Gastroesophageal sphincter (tissue), 4 donors: ENCODE measurements at regions not wholly inside any gene's neighbourhood (a gene's known extent, or its start where the extent isn't known, plus 50 kb on each side); places are given as distances from the start of the nearest gene placed in this dataset.

Experiments used
- ATAC-seq: fragments of 150-250 bp; one replicate; pipeline ENCODE4 v1.9.1; 2016; ENCODE audit warnings: mild to moderate bottlenecking, moderate library complexity
- H3K27ac ChIP-seq, 4 donors: fragments of 200-600 bp; sonication (generic) in 3 of 4; 1 replicate in 3 of 4; 2 replicates in 1 of 4; pipeline ENCODE4 v1.5.1; 2016 to 2019
- H3K27me3 ChIP-seq: fragments of 200-600 bp; sonication (generic); one replicate; pipeline ENCODE4 v1.5.1; 2019
- H3K36me3 ChIP-seq, 2 donors: fragments of 200-600 bp; sonication (generic); one replicate each; pipeline ENCODE4 v1.5.1; 2019; ENCODE audit warnings: control low read depth in 1 of 2
- H3K4me1 ChIP-seq, 3 donors: fragments of 200-600 bp; sonication (generic); 1 replicate in 2 of 3; 2 replicates in 1 of 3; pipeline ENCODE4 v1.5.1; 2016 to 2019; ENCODE audit warnings: control low read depth in 2 of 3
- H3K4me3 ChIP-seq, 2 donors: fragments of 200-600 bp; sonication (generic); one replicate each; pipeline ENCODE4 v1.5.1; 2019; ENCODE audit warnings: mild to moderate bottlenecking in 1 of 2, moderate library complexity in 1 of 2
- H3K9me3 ChIP-seq, 3 donors: fragments of 200-600 bp; sonication (generic); one replicate each; pipeline ENCODE4 v1.5.1; 2017 to 2019; ENCODE audit warnings: control low read depth in 2 of 3
- EP300 ChIP-seq: sonication (generic); formaldehyde crosslinking; IDR thresholded peaks from one replicate; pipeline ENCODE4 v1.6.1; 2017; ENCODE audit warnings: antibody characterized with exemption, mild to moderate bottlenecking
- POLR2A ChIP-seq, 2 donors: fragments of 450-650 bp; IDR thresholded peaks; one replicate each; pipeline ENCODE4 v1.6.1; 2017; ENCODE audit warnings: antibody characterized with exemption in 2 of 2, mild to moderate bottlenecking in 2 of 2, moderate library complexity in 1 of 2
- POLR2AphosphoS5 ChIP-seq: sonication (generic); formaldehyde crosslinking; IDR thresholded peaks from one replicate; pipeline ENCODE4 v1.6.1; 2017; ENCODE audit warnings: antibody characterized with exemption
- WGBS, 2 donors: methylation state at CpG; one replicate each; pipeline ENCODE4 v1.1.5; 2018; ENCODE audit warnings: low coverage in 1 of 2; 5-methylcytosine and 5-hydroxymethylcytosine counted together
- TF ChIP-seq, protein P1 (sequence below), 4 experiments: fragments of 200-600 bp in 2 of 4; fragments of 450-650 bp in 2 of 4; sonication (generic) in 1 of 4; IDR thresholded peaks; one replicate each; pipeline ENCODE4 v1.5.1; 2017 to 2019; ENCODE audit warnings: antibody characterized with exemption in 4 of 4, mild to moderate bottlenecking in 2 of 4, moderate library complexity in 2 of 4

DNA sequence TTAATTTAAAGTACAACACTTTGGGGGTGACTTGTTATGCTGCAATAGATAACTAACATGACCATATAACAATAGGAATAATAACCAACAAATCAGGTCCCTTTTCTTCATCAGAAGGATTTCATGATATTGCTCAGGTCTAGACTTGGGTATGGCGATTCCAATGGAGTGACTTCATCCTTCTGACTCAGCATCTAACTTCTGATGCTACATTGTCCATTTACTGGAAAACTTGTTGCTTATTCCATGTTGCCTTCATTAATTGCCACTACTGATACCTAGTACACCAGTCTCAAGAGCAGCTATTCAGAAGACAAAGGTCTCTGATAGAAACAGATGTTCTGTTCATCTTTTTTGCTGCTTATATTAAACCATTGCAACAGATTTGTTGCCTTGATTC lies 324.3 kb downstream of the TGFB2 start:
- Histone ChIP-seq H3K4me1 (peaks cover 0 to 18% (median 3%) of the 10 kb centered on the region in 3 donors), H3K36me3 (no peaks in the 10 kb centered on the region), H3K27me3 (no peaks in the 10 kb centered on the region), H3K4me3 (no peak overlapping the region), H3K27ac (no peak overlapping the region), H3K9me3 (no peaks in the 10 kb centered on the region)
- TF ChIP-seq POLR2AphosphoS5 = no peak
- no peak for TF ChIP-seq POLR2A (IDR thresholded peaks at IDR 0.05)
- TF ChIP-seq, protein P1, sequence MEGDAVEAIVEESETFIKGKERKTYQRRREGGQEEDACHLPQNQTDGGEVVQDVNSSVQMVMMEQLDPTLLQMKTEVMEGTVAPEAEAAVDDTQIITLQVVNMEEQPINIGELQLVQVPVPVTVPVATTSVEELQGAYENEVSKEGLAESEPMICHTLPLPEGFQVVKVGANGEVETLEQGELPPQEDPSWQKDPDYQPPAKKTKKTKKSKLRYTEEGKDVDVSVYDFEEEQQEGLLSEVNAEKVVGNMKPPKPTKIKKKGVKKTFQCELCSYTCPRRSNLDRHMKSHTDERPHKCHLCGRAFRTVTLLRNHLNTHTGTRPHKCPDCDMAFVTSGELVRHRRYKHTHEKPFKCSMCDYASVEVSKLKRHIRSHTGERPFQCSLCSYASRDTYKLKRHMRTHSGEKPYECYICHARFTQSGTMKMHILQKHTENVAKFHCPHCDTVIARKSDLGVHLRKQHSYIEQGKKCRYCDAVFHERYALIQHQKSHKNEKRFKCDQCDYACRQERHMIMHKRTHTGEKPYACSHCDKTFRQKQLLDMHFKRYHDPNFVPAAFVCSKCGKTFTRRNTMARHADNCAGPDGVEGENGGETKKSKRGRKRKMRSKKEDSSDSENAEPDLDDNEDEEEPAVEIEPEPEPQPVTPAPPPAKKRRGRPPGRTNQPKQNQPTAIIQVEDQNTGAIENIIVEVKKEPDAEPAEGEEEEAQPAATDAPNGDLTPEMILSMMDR (IDR thresholded peaks at IDR 0.05) = no peak
- no peak for TF ChIP-seq EP300
- ATAC-seq = no peak
- WGBS, 2 donors = 88 to 100% methylated on average over 1 of the region's 1 CpG

DNA sequence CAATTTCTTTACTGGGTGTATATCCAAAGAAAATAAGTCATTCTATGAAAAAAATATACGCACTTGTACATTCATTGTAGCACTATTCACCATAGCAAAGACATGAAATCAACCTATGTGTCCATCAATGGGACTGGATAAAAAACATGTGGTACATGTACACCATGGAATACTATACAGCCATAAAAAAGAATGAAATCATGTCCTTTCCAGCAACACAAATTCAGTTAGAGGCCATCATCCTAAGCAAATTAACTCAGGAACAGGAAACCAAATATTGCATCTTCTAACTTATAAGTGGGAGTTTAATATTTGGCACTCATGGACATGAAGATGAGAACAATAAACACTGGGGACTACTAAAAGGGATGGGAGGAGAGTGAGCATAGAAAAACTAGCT lies 325.7 kb downstream of the TGFB2 start:
- TF ChIP-seq, protein P1 (IDR thresholded peaks at IDR 0.05) = no peak
- TF ChIP-seq POLR2A (IDR thresholded peaks at IDR 0.05) (no peak), EP300 (no peak), POLR2AphosphoS5 (no peak)
- Histone ChIP-seq H3K27ac (no peak overlapping the region), H3K36me3 (no peaks in the 10 kb centered on the region), H3K27me3 (no peaks in the 10 kb centered on the region), H3K4me3 (no peak overlapping the region), H3K9me3 (no peaks in the 10 kb centered on the region), H3K4me1 (peaks cover 0 to 6% (median 0%) of the 10 kb centered on the region in 3 donors)
- ATAC-seq = no peak
- WGBS, 2 donors = 94 to 100% methylated on average over 1 of the region's 1 CpG

DNA sequence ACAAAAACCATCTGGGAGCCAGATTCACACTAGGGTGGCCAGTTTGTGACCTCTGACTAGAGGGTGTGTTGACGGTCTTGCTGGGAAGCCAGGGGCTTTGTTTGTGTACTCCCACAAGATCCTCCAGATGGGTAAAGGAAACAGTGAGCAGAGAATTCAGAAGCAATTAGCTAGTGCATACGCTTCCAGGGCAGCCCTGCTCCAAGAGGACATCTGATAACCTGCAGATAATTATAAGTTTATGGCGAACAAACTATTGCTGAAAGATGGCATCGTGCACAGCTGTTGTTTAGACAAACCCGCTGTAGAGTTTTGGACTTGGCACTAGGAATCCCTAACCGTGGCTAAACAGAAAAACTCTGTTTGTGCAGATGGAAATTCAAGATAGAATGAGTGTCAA lies 326.4 kb downstream of the TGFB2 start:
- no peaks in the 10 kb centered on the region for H3K9me3 ChIP-seq
- H3K4me1 ChIP-seq = peaks cover 0 to 6% (median 0%) of the 10 kb centered on the region in 3 donors
- no peak overlapping the region for H3K27ac ChIP-seq
- TF ChIP-seq POLR2AphosphoS5 (no peak), POLR2A (IDR thresholded peaks at IDR 0.05) (no peak), EP300 (no peak)
- TF ChIP-seq, protein P1 (IDR thresholded peaks at IDR 0.05) = no peak
- no peaks in the 10 kb centered on the region for H3K27me3 ChIP-seq
- no peak for ATAC-seq
- no peak overlapping the region for H3K4me3 ChIP-seq
- H3K36me3 ChIP-seq = no peaks in the 10 kb centered on the region
- WGBS, 2 donors = 71% methylated on average over 6 of the region's 6 CpGs; no CpG with 5 or more reads in 1 of the 2 donors

DNA sequence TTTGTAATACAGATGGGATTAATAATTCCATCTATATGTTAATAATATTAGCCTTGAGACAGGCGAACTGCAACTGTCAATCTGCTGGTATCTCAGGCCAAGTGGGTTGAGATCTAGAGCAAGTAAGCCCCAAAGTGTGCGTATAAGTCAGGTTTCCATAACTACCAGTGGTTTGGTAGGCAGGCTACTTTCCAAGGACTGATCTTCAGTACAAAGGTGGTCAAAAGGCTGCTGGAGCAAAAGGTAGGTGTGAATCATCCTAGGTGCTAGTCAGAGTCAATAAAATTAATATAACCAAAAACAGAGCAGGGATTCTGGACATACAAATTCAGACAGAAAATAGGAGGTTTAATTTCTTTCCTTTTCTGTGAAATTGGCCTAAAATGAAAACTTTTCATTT lies 328.0 kb downstream of the TGFB2 start:
- WGBS, 2 donors = 91 to 100% methylated on average over 2 of the region's 2 CpGs
- TF ChIP-seq EP300 (no peak), POLR2A (IDR thresholded peaks at IDR 0.05) (no peak), POLR2AphosphoS5 (no peak)
- TF ChIP-seq, protein P1 (IDR thresholded peaks at IDR 0.05) = no peak
- Histone ChIP-seq H3K27me3 (no peaks in the 10 kb centered on the region), H3K4me3 (no peak overlapping the region), H3K4me1 (peaks cover 0 to 6% (median 0%) of the 10 kb centered on the region in 3 donors), H3K36me3 (no peaks in the 10 kb centered on the region), H3K27ac (no peak overlapping the region), H3K9me3 (no peaks in the 10 kb centered on the region)
- ATAC-seq = no peak

DNA sequence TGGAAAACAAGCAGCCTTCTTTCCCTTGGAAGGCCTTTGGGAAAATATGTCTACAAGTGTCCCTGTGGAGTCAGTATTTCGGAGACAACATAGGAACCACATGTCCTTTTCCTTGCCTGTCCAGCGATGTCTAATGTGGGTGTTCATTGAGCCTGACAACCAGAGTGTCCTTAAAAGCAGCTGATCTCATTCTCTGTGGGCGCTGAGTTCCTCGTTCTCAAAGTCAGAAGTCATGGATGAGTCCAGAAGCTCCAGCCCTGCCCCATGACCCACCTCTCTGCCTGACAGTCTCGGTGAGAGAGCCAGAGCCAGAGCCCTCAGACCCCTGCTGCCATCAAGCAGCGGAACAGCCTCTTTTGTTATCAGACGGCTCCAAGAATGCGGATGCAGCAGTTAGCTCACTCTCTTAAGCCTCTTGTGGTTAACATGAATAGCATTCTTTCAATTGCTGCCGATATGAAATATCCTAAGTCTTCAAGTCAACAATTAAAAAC lies 329.2 kb downstream of the TGFB2 start:
- TF ChIP-seq EP300 (no peak), POLR2AphosphoS5 (no peak), POLR2A (IDR thresholded peaks at IDR 0.05) (no peak)
- TF ChIP-seq, protein P1 (IDR thresholded peaks at IDR 0.05) = no peak
- peaks cover 0 to 6% (median 0%) of the 10 kb centered on the region in 3 donors for H3K4me1 ChIP-seq
- no peak overlapping the region for H3K4me3 ChIP-seq
- H3K36me3 ChIP-seq = no peaks in the 10 kb centered on the region
- H3K27me3 ChIP-seq = no peaks in the 10 kb centered on the region
- ATAC-seq = no peak
- H3K9me3 ChIP-seq = no peaks in the 10 kb centered on the region
- no peak overlapping the region for H3K27ac ChIP-seq
- 40 to 45% methylated on average over 5 to 6 of the region's 9 CpGs for WGBS, 2 donors
